K562 (cell line): ENCODE measurements at regions not wholly inside any gene's neighbourhood (a gene's known extent, or its start where the extent isn't known, plus 50 kb on each side); places are given as distances from the start of the nearest gene placed in this dataset.

Experiments used
- EP300 ChIP-seq: IDR thresholded peaks from 2 replicates; pipeline ENCODE4 v1.6.1; 2012; ENCODE audit warnings: low read length, improper control_type of control experiment
- KLF16 ChIP-seq: IDR thresholded peaks from 2 replicates; pipeline ENCODE4 v1.6.1; 2016; ENCODE audit warnings: antibody characterized with exemption
- SMARCA5 ChIP-seq: fragments of 450-650 bp; IDR thresholded peaks from 2 replicates; pipeline ENCODE4 v1.6.1; 2016
- SMARCE1 ChIP-seq: fragments of 450-650 bp; IDR thresholded peaks from 2 replicates; pipeline ENCODE4 v1.7.1; 2016; ENCODE audit warnings: mild to moderate bottlenecking
- TCF7 ChIP-seq: sonication (generic); IDR thresholded peaks from 2 replicates; pipeline ENCODE4 v1.6.1; 2016; ENCODE audit warnings: antibody characterized with exemption, borderline replicate concordance
- XRCC4 ChIP-seq: IDR thresholded peaks from one replicate; pipeline ENCODE4 v1.6.1; 2011; ENCODE audit not compliant: insufficient read depth, insufficient read length; ENCODE audit errors: extremely low read depth
- ZFP1 ChIP-seq: fragments of 450-650 bp; formaldehyde crosslinking; IDR thresholded peaks from 2 replicates; pipeline ENCODE4 v1.4.0; 2020; ENCODE audit warnings: mild to moderate bottlenecking, mixed read lengths
- TF ChIP-seq, protein P1 (sequence below): fragments of 250-450 bp; sonication (Bioruptor Pico); IDR thresholded peaks from 2 replicates; pipeline ENCODE4 v1.4.0; 2020; ENCODE audit warnings: mild to moderate bottlenecking, moderate library complexity
- TF ChIP-seq, protein P2 (sequence below), 3 experiments: IDR thresholded peaks in 2 of 3; conservative IDR thresholded peaks in 1 of 3; 2 replicates each; pipeline ENCODE4 v1.5.1; 2011 to 2012; ENCODE audit warnings: low read length in 3 of 3, mild to moderate bottlenecking in 3 of 3, control low read depth in 2 of 3, improper control_type of control experiment in 1 of 3, inconsistent platforms in 1 of 3, low read depth in 1 of 3, mixed read lengths in 1 of 3, moderate library complexity in 1 of 3; ENCODE audit not compliant: insufficient read depth in 2 of 3

GRCh38 chr12:27898022-27898421 lies 74.5 kb downstream of the PTHLH start:
- no peak for TF ChIP-seq ZFP1 (CRISPR knock-in tag)
- no peak for TF ChIP-seq EP300
- TF ChIP-seq TCF7 = no peak
- TF ChIP-seq KLF16 = no peak
- TF ChIP-seq XRCC4 = no peak
- TF ChIP-seq, protein P1, sequence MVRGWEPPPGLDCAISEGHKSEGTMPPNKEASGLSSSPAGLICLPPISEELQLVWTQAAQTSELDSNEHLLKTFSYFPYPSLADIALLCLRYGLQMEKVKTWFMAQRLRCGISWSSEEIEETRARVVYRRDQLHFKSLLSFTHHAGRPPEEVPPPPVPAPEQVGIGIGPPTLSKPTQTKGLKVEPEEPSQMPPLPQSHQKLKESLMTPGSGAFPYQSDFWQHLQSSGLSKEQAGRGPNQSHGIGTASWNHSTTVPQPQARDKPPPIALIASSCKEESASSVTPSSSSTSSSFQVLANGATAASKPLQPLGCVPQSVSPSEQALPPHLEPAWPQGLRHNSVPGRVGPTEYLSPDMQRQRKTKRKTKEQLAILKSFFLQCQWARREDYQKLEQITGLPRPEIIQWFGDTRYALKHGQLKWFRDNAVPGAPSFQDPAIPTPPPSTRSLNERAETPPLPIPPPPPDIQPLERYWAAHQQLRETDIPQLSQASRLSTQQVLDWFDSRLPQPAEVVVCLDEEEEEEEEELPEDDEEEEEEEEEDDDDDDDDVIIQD (CRISPR knock-in tag) = no peak
- TF ChIP-seq SMARCE1 = no peak
- TF ChIP-seq, protein P2, sequence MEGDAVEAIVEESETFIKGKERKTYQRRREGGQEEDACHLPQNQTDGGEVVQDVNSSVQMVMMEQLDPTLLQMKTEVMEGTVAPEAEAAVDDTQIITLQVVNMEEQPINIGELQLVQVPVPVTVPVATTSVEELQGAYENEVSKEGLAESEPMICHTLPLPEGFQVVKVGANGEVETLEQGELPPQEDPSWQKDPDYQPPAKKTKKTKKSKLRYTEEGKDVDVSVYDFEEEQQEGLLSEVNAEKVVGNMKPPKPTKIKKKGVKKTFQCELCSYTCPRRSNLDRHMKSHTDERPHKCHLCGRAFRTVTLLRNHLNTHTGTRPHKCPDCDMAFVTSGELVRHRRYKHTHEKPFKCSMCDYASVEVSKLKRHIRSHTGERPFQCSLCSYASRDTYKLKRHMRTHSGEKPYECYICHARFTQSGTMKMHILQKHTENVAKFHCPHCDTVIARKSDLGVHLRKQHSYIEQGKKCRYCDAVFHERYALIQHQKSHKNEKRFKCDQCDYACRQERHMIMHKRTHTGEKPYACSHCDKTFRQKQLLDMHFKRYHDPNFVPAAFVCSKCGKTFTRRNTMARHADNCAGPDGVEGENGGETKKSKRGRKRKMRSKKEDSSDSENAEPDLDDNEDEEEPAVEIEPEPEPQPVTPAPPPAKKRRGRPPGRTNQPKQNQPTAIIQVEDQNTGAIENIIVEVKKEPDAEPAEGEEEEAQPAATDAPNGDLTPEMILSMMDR (IDR thresholded peaks at IDR 0.05 in 2 of 3, conservative IDR thresholded peaks at IDR 0.05 in 1 of 3; ENCODE audit: insufficient read depth in 2 of 3, low read depth in 1 of 3, low read length in 3 of 3) = no peak
- TF ChIP-seq SMARCA5 = no peak
